GM19328 (cell line): ENCODE measurements at regions not wholly inside any gene's neighbourhood (a gene's known extent, or its start where the extent isn't known, plus 50 kb on each side); places are given as distances from the start of the nearest gene placed in this dataset.

Experiments
- ATAC-seq: cut with Tn5 transposase; IDR thresholded peaks from one replicate; pipeline ENCODE4 v1.9.1; 2021; ENCODE audit warnings: mild to moderate bottlenecking, moderate library complexity; ENCODE audit not compliant: unreplicated experiment

GRCh38 chr6:23409531-23409930 lies 716.5 kb upstream of the NRSN1 start:
- ATAC-seq, result no peak

GRCh38 chr6:23410439-23410838 lies 715.6 kb upstream of the NRSN1 start:
- ATAC-seq, result no peak

- ATAC-seq, result no peak
These were observed 713.2 kb upstream of the NRSN1 start for GRCh38 chr6:23412770-23413169.

- ATAC-seq, result no peak
These were observed 712.5 kb upstream of the NRSN1 start for GRCh38 chr6:23413327-23414050.

- ATAC-seq, result no peak
These were observed 712.0 kb upstream of the NRSN1 start for GRCh38 chr6:23414051-23414445.

- ATAC-seq, result no peak
These were observed 711.1 kb upstream of the NRSN1 start for GRCh38 chr6:23414922-23415321.

GRCh38 chr6:23415819-23416427 lies 710.1 kb upstream of the NRSN1 start:
- no peak for ATAC-seq

GRCh38 chr6:23417133-23417532 lies 708.9 kb upstream of the NRSN1 start:
- no peak for ATAC-seq

- no peak for ATAC-seq
These were observed 707.9 kb upstream of the NRSN1 start for GRCh38 chr6:23418095-23418494.

- ATAC-seq, result no peak
These were observed 707.0 kb upstream of the NRSN1 start for GRCh38 chr6:23419046-23419445.

GRCh38 chr6:23420659-23421350 lies 705.2 kb upstream of the NRSN1 start:
- no peak for ATAC-seq

- ATAC-seq, result no peak
These were observed 701.4 kb upstream of the NRSN1 start for GRCh38 chr6:23424584-23424983.

GRCh38 chr6:23435126-23435525 lies 690.9 kb upstream of the NRSN1 start:
- ATAC-seq, result no peak

- ATAC-seq, result no peak
These were observed 690.2 kb upstream of the NRSN1 start for GRCh38 chr6:23435798-23436197.

GRCh38 chr6:23441808-23442461 lies 684.1 kb upstream of the NRSN1 start:
- no peak for ATAC-seq

GRCh38 chr6:23445157-23445710 lies 680.8 kb upstream of the NRSN1 start:
- no peak for ATAC-seq

- ATAC-seq, result no peak
These were observed 679.5 kb upstream of the NRSN1 start for GRCh38 chr6:23446469-23446967.

- no peak for ATAC-seq
These were observed 678.3 kb upstream of the NRSN1 start for GRCh38 chr6:23447731-23448130.

- ATAC-seq, result no peak
These were observed 677.7 kb upstream of the NRSN1 start for GRCh38 chr6:23448281-23448680.

- ATAC-seq, result no peak
These were observed 671.7 kb upstream of the NRSN1 start for GRCh38 chr6:23454080-23454976.
